ENCODE measurements at regions not wholly inside any gene's neighbourhood (a gene's known extent, or its start where the extent isn't known, plus 50 kb on each side); places are given as distances from the start of the nearest gene placed in this dataset.

DNA sequence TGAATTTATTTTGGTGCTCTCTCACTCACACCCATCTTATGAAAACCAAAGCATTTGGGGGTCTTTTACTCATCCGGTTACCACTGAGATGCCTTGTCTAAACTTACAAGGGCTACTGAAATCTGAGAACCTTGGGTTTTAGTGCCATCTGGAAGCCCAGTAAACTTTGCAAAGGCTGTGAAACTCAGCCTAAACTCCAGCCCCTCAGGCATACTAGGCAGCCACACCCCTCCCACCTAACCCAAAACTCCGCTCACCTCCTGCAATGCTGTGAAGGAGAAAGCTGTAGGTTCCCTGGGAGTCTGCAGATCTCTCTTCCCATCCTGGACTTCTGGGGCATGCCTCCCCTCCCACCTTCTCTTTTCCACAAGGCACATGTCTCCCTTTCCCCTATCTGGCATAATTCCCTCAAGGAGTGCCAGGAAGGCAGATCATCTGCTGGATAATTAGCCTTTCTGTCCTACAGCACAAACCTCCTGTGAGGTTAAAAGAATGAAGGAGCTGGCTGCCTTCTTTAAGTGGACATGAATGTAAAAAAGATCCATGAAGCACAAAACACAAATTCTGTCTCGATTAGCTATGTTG lies 71.5 kb upstream of the ANXA1 start:
- TF ChIP-seq TAF1 (IDR thresholded peaks at IDR 0.05; ENCODE audit: borderline replicate concordance, low read depth, low read length) (no peak), POLR2AphosphoS5 (IDR thresholded peaks at IDR 0.05; ENCODE audit: low read depth, low read length) (no peak)
